ENCODE measurements at regions not wholly inside any gene's neighbourhood (a gene's known extent, or its start where the extent isn't known, plus 50 kb on each side); places are given as distances from the start of the nearest gene placed in this dataset.

DNA sequence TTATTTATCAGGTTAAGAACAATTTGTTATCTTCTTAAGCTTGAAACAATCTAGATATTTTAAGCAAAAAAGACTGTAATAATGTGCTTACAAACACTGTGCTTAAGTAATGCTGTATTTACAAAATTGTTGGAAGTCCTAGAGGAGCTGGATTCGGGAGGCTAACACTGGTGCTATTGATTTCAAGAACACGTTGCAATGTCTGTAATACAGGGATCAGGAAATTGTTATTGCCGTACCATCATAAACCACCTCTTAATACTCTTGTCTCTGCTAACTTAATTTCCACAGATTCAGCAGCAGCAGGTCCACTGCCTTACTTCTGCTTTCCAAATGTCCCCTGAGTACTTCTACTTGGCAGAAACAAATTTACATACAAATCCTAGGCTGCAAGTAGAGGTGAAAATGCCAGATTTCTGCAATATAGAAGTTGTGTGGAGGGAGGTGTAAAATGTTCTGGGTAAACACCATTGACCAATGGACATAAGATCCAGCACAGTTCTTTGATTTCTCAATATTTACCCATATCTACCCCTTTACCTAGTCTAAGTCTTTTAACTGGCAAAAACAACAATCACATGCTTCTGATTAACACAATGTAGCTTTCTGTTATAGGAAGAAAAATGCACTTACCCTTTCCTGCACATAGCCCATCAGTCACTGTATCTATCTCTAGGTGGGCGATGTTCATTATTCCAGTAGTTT, 663.4 kb downstream of the TMTC2 start:
- TF ChIP-seq RAD21 (IDR thresholded peaks at IDR 0.05 in 1 of 2, conservative IDR thresholded peaks at IDR 0.05 in 1 of 2; ENCODE audit: low read depth in 2 of 2, low read length in 2 of 2) (no peak), JUN (IDR thresholded peaks at IDR 0.05; ENCODE audit: low read depth, low read length) (no peak), BACH1 (IDR thresholded peaks at IDR 0.05; ENCODE audit: low read length) (no peak)

Data from H1 (cell line).